ENCODE measurements at regions not wholly inside any gene's neighbourhood (a gene's known extent, or its start where the extent isn't known, plus 50 kb on each side); places are given as distances from the start of the nearest gene placed in this dataset.

DNA sequence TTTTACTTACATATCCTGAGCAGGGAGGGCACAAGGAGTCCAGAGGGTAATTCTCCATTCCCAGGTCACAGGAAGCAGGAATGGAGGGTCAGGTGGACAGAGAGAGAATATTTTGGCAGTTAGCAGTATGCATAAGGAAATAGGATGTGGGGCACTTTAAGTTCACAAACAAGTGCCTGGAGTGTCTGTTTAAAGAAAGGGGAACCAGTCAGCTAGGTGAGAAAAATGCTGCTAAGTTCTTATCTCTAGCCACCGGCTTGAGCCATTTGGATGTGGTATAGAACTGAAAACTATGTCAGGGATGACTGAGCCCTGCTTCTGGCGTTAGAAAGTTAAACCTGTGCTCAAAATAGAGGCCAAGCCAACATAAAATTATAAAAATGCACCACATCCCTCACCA, 739.7 kb upstream of the NCAM2 start:
- DNase-seq = no peak
- no peaks in the 10 kb centered on the region for H4K20me1 ChIP-seq (ENCODE audit: insufficient read depth)
- no peaks in the 10 kb centered on the region for H3K79me2 ChIP-seq (ENCODE audit: insufficient read depth)
- H2AFZ ChIP-seq = no peak overlapping the region
- TF ChIP-seq EZH2phosphoT487 (IDR thresholded peaks at IDR 0.05; ENCODE audit: insufficient read depth, low read depth) = no peak
- TF ChIP-seq EZH2 (IDR thresholded peaks at IDR 0.05; ENCODE audit: insufficient read depth, poor library complexity, severe bottlenecking) = no peak
- no peak overlapping the region for H3K9ac ChIP-seq
- no peaks in the 10 kb centered on the region for H3F3A ChIP-seq (ENCODE audit: insufficient read depth)
- H3K9me2 ChIP-seq (ENCODE audit: insufficient read depth) = no peaks in the 10 kb centered on the region
- in situ Hi-C loops (cut with MboI) = no loop called here
- H3K4me3 ChIP-seq = no peak overlapping the region
- H3K36me3 ChIP-seq (ENCODE audit: low read depth) = no peaks in the 10 kb centered on the region
- H3K4me2 ChIP-seq (ENCODE audit: unreplicated experiment) = no peak overlapping the region
- WGBS, 2 experiments (ENCODE audit: low coverage in 1 of 2, low lambda C conversion rate in 2 of 2, missing lambda C conversion rate in 2 of 2) = 7 to 10% methylated on average over 2 of the region's 2 CpGs
- H3K4me1 ChIP-seq (ENCODE audit: insufficient read depth) = no peaks in the 10 kb centered on the region
- H3K27ac ChIP-seq = no peak overlapping the region
- H3K9me3 ChIP-seq (ENCODE audit: low read depth) = no peaks in the 10 kb centered on the region
- no peaks in the 10 kb centered on the region for H3K27me3 ChIP-seq (replicated peaks; ENCODE audit: insufficient read depth)

DNA sequence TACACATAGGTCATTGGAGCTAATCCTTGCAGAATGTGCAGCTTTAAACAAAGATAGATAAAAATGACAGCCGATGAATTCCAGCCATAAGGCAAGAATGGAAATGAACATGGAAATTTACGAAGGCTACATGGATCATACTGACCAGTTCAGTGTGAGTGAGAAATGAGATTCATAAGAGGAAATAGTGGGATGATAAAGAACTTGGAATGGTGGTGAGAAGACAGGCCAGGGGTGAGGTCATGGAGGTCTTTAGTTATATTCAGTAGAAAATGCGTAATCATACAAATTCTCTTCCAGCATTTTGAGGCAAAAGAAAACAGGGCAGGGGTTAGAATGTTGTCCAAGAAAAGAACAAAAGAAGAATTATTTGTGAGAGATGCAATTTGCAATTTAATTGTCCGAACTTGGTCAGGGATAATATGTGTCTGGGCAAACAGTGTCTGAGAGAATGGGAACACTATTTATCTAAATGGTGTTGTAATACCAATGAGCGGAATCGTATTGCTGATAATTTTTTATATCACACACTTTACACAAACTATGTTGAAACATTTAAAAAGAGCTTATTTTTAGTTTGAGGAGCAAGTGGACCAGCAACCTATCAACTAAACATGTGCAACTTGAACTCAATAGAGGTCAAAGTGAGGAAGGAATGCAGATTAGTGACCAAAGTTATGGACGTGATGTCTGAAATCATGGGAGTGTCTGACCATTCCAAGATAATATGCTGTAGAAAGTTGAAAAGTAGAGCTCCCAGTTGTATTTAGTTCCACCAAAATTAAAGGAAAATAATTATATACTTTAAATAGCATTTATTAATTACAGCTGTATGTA, 739.0 kb upstream of the NCAM2 start:
- TF ChIP-seq EZH2 (IDR thresholded peaks at IDR 0.05; ENCODE audit: insufficient read depth, poor library complexity, severe bottlenecking) (no peak), EZH2phosphoT487 (IDR thresholded peaks at IDR 0.05; ENCODE audit: insufficient read depth, low read depth) (no peak)
- no peaks in the 10 kb centered on the region for H3K27me3 ChIP-seq (replicated peaks; ENCODE audit: insufficient read depth)
- no peaks in the 10 kb centered on the region for H3K36me3 ChIP-seq (ENCODE audit: low read depth)
- no peaks in the 10 kb centered on the region for H4K20me1 ChIP-seq (ENCODE audit: insufficient read depth)
- H3F3A ChIP-seq (ENCODE audit: insufficient read depth) = no peaks in the 10 kb centered on the region
- no peak overlapping the region for H2AFZ ChIP-seq
- no peak overlapping the region for H3K27ac ChIP-seq
- 43 to 44% methylated on average over 7 of the region's 7 CpGs for WGBS, 2 experiments (ENCODE audit: low coverage in 1 of 2, low lambda C conversion rate in 2 of 2, missing lambda C conversion rate in 2 of 2)
- no peaks in the 10 kb centered on the region for H3K4me1 ChIP-seq (ENCODE audit: insufficient read depth)
- in situ Hi-C loops (cut with MboI) = no loop called here
- H3K9me2 ChIP-seq (ENCODE audit: insufficient read depth) = no peaks in the 10 kb centered on the region
- no peaks in the 10 kb centered on the region for H3K9me3 ChIP-seq (ENCODE audit: low read depth)
- no peak overlapping the region for H3K9ac ChIP-seq
- no peak for DNase-seq
- H3K4me3 ChIP-seq = no peak overlapping the region
- no peak overlapping the region for H3K4me2 ChIP-seq (ENCODE audit: unreplicated experiment)
- no peaks in the 10 kb centered on the region for H3K79me2 ChIP-seq (ENCODE audit: insufficient read depth)

DNA sequence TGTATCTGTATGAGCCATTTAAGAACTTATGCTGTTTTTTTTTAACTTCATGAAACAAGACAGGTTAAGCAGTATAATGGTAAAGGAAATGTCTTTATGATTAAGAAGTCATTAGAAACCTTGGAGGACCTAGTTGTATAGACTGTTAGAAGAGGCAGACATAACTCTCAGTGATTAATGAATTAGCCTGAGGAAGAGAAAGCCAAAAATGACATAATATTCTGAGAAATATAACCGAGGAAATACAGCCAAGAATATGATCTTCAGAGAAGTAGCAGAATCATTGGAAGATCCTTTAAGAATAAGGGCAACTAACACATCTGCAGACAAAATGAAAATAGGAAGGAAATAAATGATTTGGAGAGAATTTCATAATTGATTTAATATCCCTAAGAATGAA, 738.1 kb upstream of the NCAM2 start:
- no peak overlapping the region for H3K9ac ChIP-seq
- no peaks in the 10 kb centered on the region for H4K20me1 ChIP-seq (ENCODE audit: insufficient read depth)
- H3K9me3 ChIP-seq (ENCODE audit: low read depth) = no peaks in the 10 kb centered on the region
- DNase-seq = no peak
- TF ChIP-seq EZH2phosphoT487 (IDR thresholded peaks at IDR 0.05; ENCODE audit: insufficient read depth, low read depth) (no peak), EZH2 (IDR thresholded peaks at IDR 0.05; ENCODE audit: insufficient read depth, poor library complexity, severe bottlenecking) (no peak)
- no peaks in the 10 kb centered on the region for H3K27me3 ChIP-seq (replicated peaks; ENCODE audit: insufficient read depth)
- 3 to 12% methylated on average over 1 of the region's 1 CpG for WGBS, 2 experiments (ENCODE audit: low coverage in 1 of 2, low lambda C conversion rate in 2 of 2, missing lambda C conversion rate in 2 of 2)
- H2AFZ ChIP-seq = no peak overlapping the region
- no peaks in the 10 kb centered on the region for H3K4me1 ChIP-seq (ENCODE audit: insufficient read depth)
- H3K27ac ChIP-seq = no peak overlapping the region
- H3K36me3 ChIP-seq (ENCODE audit: low read depth) = no peaks in the 10 kb centered on the region
- no peaks in the 10 kb centered on the region for H3K9me2 ChIP-seq (ENCODE audit: insufficient read depth)
- H3K79me2 ChIP-seq (ENCODE audit: insufficient read depth) = no peaks in the 10 kb centered on the region
- in situ Hi-C loops (cut with MboI) = no loop called here
- H3K4me2 ChIP-seq (ENCODE audit: unreplicated experiment) = no peak overlapping the region
- H3K4me3 ChIP-seq = no peak overlapping the region
- H3F3A ChIP-seq (ENCODE audit: insufficient read depth) = no peaks in the 10 kb centered on the region

DNA sequence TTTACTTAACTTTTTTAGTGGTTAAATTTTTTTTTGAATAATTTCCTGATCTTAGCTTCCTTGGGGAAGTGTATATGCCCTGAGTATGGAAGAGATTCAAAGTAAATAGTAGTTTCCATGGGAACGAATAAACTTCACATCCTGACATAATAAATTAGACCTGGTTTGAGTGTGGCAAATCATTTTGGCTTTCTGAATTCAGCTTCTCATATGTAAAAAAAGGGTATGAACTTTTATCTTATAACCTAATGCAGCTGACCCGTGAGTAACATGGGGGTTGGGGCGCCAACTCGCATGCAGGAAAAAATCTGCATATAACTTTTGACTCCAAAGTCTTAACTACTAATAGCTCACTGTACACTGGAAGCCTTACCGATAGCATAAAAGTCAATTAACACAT, 736.8 kb upstream of the NCAM2 start:
- Histone ChIP-seq H3K27ac (no peak overlapping the region), H3K79me2 (ENCODE audit: insufficient read depth) (no peaks in the 10 kb centered on the region), H3K9me2 (ENCODE audit: insufficient read depth) (no peaks in the 10 kb centered on the region), H3K4me3 (no peak overlapping the region), H3K4me1 (ENCODE audit: insufficient read depth) (no peaks in the 10 kb centered on the region), H3F3A (ENCODE audit: insufficient read depth) (no peaks in the 10 kb centered on the region), H4K20me1 (ENCODE audit: insufficient read depth) (no peaks in the 10 kb centered on the region), H2AFZ (no peak overlapping the region), H3K9ac (no peak overlapping the region), H3K4me2 (ENCODE audit: unreplicated experiment) (no peak overlapping the region), H3K27me3 (replicated peaks; ENCODE audit: insufficient read depth) (no peaks in the 10 kb centered on the region), H3K9me3 (ENCODE audit: low read depth) (no peaks in the 10 kb centered on the region), H3K36me3 (ENCODE audit: low read depth) (no peaks in the 10 kb centered on the region)
- DNase-seq = no peak
- WGBS, 2 experiments (ENCODE audit: low coverage in 1 of 2, low lambda C conversion rate in 2 of 2, missing lambda C conversion rate in 2 of 2) = 31 to 37% methylated on average over 5 of the region's 5 CpGs
- TF ChIP-seq EZH2 (IDR thresholded peaks at IDR 0.05; ENCODE audit: insufficient read depth, poor library complexity, severe bottlenecking) (no peak), EZH2phosphoT487 (IDR thresholded peaks at IDR 0.05; ENCODE audit: insufficient read depth, low read depth) (no peak)
- in situ Hi-C loops (cut with MboI) = no loop called here
